ENCODE measurements at regions not wholly inside any gene's neighbourhood (a gene's known extent, or its start where the extent isn't known, plus 50 kb on each side); places are given as distances from the start of the nearest gene placed in this dataset.

DNA sequence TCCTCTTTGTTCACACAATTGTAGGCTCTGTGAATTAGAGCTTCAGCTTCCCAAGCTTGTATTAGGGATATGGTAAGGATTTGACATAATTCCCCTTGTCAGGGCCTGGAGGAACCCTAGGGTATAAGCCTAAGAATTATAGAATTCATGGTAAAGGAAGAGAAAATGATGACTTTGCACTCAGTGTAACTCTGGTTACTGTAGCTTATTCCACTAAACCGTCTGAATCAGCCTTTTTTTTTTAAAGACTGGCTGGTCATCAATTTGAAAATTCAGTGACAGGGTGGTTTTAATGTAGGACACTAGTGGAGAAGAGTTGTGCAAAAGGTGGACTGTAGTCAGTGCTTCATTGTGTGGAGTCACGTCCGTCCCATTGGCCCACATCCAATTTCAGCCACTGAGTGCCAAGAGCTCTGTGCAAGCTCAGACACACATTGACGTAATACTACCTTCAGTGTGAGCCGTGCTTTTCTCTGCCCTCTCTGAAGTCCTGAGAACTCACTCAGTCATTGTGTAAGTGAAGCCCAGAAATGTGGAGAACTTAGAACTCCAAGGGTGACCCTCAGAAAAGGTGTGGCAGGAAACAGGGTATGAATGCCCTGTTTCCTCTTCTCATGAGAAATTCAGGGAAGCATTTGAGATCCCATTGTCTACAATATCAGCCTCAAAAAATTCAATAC, 449.8 kb downstream of the C4orf33 start:
- ChIA-PET CTCF (no interaction called here), POLR2A (no interaction called here)
- no peak overlapping the region for H3K27ac Mint-ChIP-seq (ENCODE audit: unreplicated experiment)

DNA sequence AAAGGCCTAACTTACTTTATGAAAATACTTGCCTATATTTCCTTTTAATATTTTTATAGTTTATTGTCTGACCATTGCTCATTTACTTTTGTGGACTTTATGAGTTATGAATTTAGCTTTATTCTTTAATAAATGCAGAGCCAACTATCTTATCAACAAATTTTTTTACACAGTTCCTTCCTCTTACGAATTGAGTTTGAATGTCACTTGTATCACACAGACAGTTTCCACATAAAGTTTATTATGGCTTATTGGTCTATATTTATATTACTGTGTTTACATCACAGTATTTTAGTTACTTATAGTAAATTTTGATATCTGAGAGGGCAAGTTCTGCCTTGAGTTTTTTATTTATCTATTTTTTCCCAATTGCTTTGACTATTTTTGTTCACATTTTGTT, 450.6 kb downstream of the C4orf33 start:
- DNase-seq = no peak
- CTCF ChIA-PET = no interaction called here
- no peaks in the 10 kb centered on the region for H3K4me1 Mint-ChIP-seq (ENCODE audit: low read depth, unreplicated experiment)
- Histone ChIP-seq H3K27me3 (replicated peaks; ENCODE audit: control insufficient read depth, insufficient read depth, low read length) (no peaks in the 10 kb centered on the region), H3K4me3 (ENCODE audit: low read depth, low read length) (no peak overlapping the region), H3K36me3 (ENCODE audit: control insufficient read depth, insufficient read depth, low read length) (no peaks in the 10 kb centered on the region), H3K9me3 (no peaks in the 10 kb centered on the region), H3K4me1 (0 out of 2 replicates have a peak, but pooled peaks cover 6% of the 10 kb centered on the region)
- H3K27me3 Mint-ChIP-seq (ENCODE audit: insufficient read depth, unreplicated experiment) = no peaks in the 10 kb centered on the region
- POLR2A ChIA-PET = no interaction called here
- no peak overlapping the region for H3K27ac Mint-ChIP-seq (ENCODE audit: unreplicated experiment)
- H3K9me3 Mint-ChIP-seq (ENCODE audit: unreplicated experiment) = no peaks in the 10 kb centered on the region
- TF ChIP-seq, protein P1, sequence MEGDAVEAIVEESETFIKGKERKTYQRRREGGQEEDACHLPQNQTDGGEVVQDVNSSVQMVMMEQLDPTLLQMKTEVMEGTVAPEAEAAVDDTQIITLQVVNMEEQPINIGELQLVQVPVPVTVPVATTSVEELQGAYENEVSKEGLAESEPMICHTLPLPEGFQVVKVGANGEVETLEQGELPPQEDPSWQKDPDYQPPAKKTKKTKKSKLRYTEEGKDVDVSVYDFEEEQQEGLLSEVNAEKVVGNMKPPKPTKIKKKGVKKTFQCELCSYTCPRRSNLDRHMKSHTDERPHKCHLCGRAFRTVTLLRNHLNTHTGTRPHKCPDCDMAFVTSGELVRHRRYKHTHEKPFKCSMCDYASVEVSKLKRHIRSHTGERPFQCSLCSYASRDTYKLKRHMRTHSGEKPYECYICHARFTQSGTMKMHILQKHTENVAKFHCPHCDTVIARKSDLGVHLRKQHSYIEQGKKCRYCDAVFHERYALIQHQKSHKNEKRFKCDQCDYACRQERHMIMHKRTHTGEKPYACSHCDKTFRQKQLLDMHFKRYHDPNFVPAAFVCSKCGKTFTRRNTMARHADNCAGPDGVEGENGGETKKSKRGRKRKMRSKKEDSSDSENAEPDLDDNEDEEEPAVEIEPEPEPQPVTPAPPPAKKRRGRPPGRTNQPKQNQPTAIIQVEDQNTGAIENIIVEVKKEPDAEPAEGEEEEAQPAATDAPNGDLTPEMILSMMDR (IDR thresholded peaks at IDR 0.05; ENCODE audit: insufficient read depth in 1 of 2, low read depth in 1 of 2, low read length in 1 of 2, severe bottlenecking in 1 of 2, unreplicated experiment in 1 of 2) = no peak
- no peak overlapping the region for H3K4me3 Mint-ChIP-seq (ENCODE audit: unreplicated experiment)
- intact Hi-C loops (cut with micrococcal nuclease; ENCODE audit: unreplicated experiment) = no loop called here
- no TSS peak for BruUV-seq (replicated peaks)
- no peaks in the 10 kb centered on the region for H3K36me3 Mint-ChIP-seq (ENCODE audit: insufficient read depth, unreplicated experiment)

More for the DNA sequence above, 449.8 kb downstream of the C4orf33 start:
- TF ChIP-seq, protein P1 (IDR thresholded peaks at IDR 0.05; ENCODE audit: insufficient read depth in 1 of 2, low read depth in 1 of 2, low read length in 1 of 2, severe bottlenecking in 1 of 2, unreplicated experiment in 1 of 2) = no peak
- Histone ChIP-seq H3K36me3 (ENCODE audit: control insufficient read depth, insufficient read depth, low read length) (no peaks in the 10 kb centered on the region), H3K4me1 (0 out of 2 replicates have a peak, but pooled peaks cover 6% of the 10 kb centered on the region), H3K4me3 (ENCODE audit: low read depth, low read length) (no peak overlapping the region), H3K9me3 (no peaks in the 10 kb centered on the region), H3K27me3 (replicated peaks; ENCODE audit: control insufficient read depth, insufficient read depth, low read length) (no peaks in the 10 kb centered on the region)
- Mint-ChIP-seq H3K27me3 (ENCODE audit: insufficient read depth, unreplicated experiment) (no peaks in the 10 kb centered on the region), H3K4me1 (ENCODE audit: low read depth, unreplicated experiment) (no peaks in the 10 kb centered on the region), H3K4me3 (ENCODE audit: unreplicated experiment) (no peak overlapping the region), H3K36me3 (ENCODE audit: insufficient read depth, unreplicated experiment) (no peaks in the 10 kb centered on the region), H3K9me3 (ENCODE audit: unreplicated experiment) (no peaks in the 10 kb centered on the region)
- BruUV-seq (replicated peaks) = no TSS peak
- no peak for DNase-seq
- intact Hi-C loops (cut with micrococcal nuclease; ENCODE audit: unreplicated experiment) = no loop called here

- Mint-ChIP-seq H3K36me3 (ENCODE audit: insufficient read depth, unreplicated experiment) (no peaks in the 10 kb centered on the region), H3K4me3 (ENCODE audit: unreplicated experiment) (no peak overlapping the region), H3K9me3 (ENCODE audit: unreplicated experiment) (no peaks in the 10 kb centered on the region), H3K4me1 (ENCODE audit: low read depth, unreplicated experiment) (no peaks in the 10 kb centered on the region), H3K27me3 (ENCODE audit: insufficient read depth, unreplicated experiment) (no peaks in the 10 kb centered on the region), H3K27ac (ENCODE audit: unreplicated experiment) (no peak overlapping the region)
- BruUV-seq (replicated peaks) = no TSS peak
- intact Hi-C loops (cut with micrococcal nuclease; ENCODE audit: unreplicated experiment) = no loop called here
- no peak for DNase-seq
- ChIA-PET POLR2A (no interaction called here), CTCF (no interaction called here)
- H3K27me3 ChIP-seq (replicated peaks; ENCODE audit: control insufficient read depth, insufficient read depth, low read length) = no peaks in the 10 kb centered on the region
- H3K9me3 ChIP-seq = no peaks in the 10 kb centered on the region
- 0 out of 2 replicates have a peak, but pooled peaks cover 6% of the 10 kb centered on the region for H3K4me1 ChIP-seq
- H3K4me3 ChIP-seq (ENCODE audit: low read depth, low read length) = no peak overlapping the region
- TF ChIP-seq, protein P1 (IDR thresholded peaks at IDR 0.05; ENCODE audit: insufficient read depth in 1 of 2, low read depth in 1 of 2, low read length in 1 of 2, severe bottlenecking in 1 of 2, unreplicated experiment in 1 of 2) = no peak
- no peaks in the 10 kb centered on the region for H3K36me3 ChIP-seq (ENCODE audit: control insufficient read depth, insufficient read depth, low read length)
Observed at GRCh38 chr4:129550281-129550785, 454.4 kb downstream of the C4orf33 start.

Measured in Caco-2 (cell line).